ENCODE measurements at regions not wholly inside any gene's neighbourhood (a gene's known extent, or its start where the extent isn't known, plus 50 kb on each side); places are given as distances from the start of the nearest gene placed in this dataset.
"Not testable (repeated sequence)": the region's sequence is repeated elsewhere in the genome, so short reads cannot be mapped to it uniquely, and the experiment has no call there.

DNA sequence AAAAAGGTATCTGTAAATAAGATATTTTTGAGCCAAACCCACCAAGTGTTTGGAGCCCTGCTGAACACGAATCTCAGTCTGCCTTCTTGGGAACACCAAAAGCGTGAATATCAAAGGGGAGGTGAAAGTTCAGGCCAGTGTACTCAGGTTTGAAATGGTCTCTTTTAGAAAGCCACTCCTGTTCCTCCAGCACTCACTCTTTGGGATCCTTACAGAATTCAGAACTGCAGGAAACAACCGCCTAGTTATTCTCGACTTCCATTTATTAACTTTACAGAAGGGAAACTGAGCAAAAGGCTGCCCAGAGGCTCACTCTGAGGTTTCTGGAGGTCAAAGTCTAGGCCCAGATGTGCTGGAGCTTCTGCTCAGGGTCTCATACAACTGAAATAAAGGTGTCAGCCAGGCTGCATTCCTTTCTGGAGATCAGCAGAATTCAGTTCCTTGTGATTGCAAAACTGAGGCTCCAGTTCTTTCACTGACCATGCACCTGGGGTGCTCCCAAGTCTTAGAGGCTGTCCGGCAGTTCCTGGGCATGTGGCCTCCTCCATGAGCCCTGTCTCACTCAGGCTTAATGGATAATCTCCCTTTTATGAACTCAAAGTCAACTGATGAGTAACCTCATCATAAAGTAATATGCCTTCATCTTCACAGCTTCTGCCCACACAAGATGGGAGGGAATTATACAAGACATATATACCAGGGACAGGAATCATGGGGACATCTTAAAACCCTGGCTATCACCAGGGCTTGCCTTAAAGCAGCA lies 65.5 kb upstream of the TNFAIP3 start:
- Histone ChIP-seq H3K36me3 (ENCODE audit: control insufficient read depth, insufficient read depth, low read length) (no peaks in the 10 kb centered on the region), H3K9me3 (ENCODE audit: control insufficient read depth, insufficient read depth, low read length) (no peaks in the 10 kb centered on the region), H3K4me1 (ENCODE audit: control insufficient read depth, insufficient read depth, low read length) (no peaks in the 10 kb centered on the region), H3K27ac (ENCODE audit: low read length) (no peak overlapping the region), H3K27me3 (ENCODE audit: control insufficient read depth, insufficient read depth, low read length) (no peaks in the 10 kb centered on the region), H3K4me3 (ENCODE audit: low read length) (no peak overlapping the region)
- DNase-seq (ENCODE audit: low read depth, low spot score), result no peak
- no CpG with 5 or more reads among the region's 5 CpGs for WGBS (ENCODE audit: insufficient coverage, insufficient read length)

DNA sequence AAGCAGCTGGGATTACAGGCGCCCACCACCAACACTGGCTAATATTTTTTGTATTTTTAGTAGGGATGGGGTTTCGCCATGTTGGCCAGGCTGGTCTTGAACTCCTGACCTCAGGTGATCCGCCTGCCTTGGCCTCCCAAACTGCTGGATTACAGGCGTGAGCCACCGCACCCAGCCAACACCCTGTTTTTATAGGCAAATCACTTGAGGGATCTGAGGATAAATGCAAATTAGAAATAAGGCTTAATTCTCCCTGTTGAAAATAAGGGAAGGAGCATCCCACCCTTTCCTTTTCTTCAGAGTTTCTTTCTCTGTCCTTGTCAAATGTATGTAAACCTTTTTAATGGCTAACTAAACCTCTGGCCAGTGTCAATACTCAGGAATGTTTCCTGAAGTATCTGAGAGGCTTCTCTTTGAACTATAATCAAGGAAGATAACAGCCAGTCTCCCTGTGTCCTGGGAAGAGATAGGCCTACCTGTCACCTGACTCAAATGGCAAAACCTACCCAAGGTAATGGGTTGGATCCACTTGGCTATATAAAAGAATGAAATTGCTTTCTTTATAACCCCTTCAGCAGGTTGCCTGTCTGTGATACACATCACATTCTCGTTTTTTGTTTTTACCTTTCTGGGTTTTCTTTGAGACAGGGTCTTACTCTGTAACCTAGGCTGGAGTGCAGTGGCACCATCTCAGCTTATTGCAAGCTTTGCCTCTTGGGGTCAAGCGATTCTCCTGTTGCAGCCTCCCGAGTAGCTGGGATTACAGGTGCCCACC lies 64.5 kb upstream of the TNFAIP3 start:
- Histone ChIP-seq H3K27me3 (ENCODE audit: control insufficient read depth, insufficient read depth, low read length) (no peaks in the 10 kb centered on the region), H3K36me3 (ENCODE audit: control insufficient read depth, insufficient read depth, low read length) (no peaks in the 10 kb centered on the region), H3K27ac (ENCODE audit: low read length) (no peak overlapping the region), H3K4me3 (ENCODE audit: low read length) (no peak overlapping the region), H3K9me3 (ENCODE audit: control insufficient read depth, insufficient read depth, low read length) (no peaks in the 10 kb centered on the region), H3K4me1 (ENCODE audit: control insufficient read depth, insufficient read depth, low read length) (no peaks in the 10 kb centered on the region)
- no peak for DNase-seq (ENCODE audit: low read depth, low spot score)
- no CpG with 5 or more reads among the region's 8 CpGs for WGBS (ENCODE audit: insufficient coverage, insufficient read length)

DNA sequence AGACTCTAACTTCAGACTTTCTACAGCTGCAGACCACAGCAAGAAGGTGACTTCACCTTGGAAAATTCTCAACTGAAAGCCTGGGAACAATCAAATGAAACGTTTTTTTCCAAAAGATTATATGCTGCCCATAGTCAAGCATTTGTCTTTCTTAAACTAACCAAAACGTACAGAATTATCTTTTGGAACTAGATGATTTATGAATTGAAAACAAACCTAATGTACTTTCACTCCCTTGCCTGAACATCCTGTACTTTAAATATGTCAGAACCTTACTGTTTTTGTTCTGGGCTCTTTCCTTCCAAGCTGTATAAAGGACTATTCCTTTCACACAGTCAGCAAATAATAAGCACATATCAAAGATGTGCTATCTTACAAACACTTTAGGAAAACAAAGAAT lies 62.4 kb upstream of the TNFAIP3 start:
- H3K4me3 ChIP-seq (ENCODE audit: low read length), result no peak overlapping the region
- H3K27ac ChIP-seq (ENCODE audit: low read length), result no peak overlapping the region
- WGBS (ENCODE audit: insufficient coverage, insufficient read length), result no CpG with 5 or more reads among the region's 2 CpGs
- no peaks in the 10 kb centered on the region for H3K9me3 ChIP-seq (ENCODE audit: control insufficient read depth, insufficient read depth, low read length)
- H3K36me3 ChIP-seq (ENCODE audit: control insufficient read depth, insufficient read depth, low read length), result no peaks in the 10 kb centered on the region
- H3K4me1 ChIP-seq (ENCODE audit: control insufficient read depth, insufficient read depth, low read length), result peaks cover 2% of the 10 kb centered on the region; the same call in 1 of the 2 replicates
- no peaks in the 10 kb centered on the region for H3K27me3 ChIP-seq (ENCODE audit: control insufficient read depth, insufficient read depth, low read length)
- no peak for DNase-seq (ENCODE audit: low read depth, low spot score)

DNA sequence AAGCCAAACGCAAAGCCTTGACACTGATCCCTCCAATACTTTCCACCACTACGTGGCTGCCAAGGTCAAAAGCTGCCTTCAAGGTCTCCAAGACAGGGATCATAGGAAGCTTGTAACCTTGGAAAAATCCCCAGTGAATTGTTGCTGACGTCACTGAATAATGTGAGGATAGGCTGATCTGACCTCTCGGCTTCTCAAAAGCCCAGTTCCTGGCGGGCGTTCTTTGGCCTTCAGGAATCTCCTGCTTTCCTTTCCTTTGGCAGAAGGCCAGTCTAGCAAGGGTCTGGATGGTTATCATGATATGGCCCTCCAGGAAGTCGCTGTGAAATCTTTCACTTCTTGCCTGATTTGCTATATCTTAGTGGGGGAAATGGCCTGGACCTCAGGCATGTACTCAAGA lies 61.4 kb upstream of the TNFAIP3 start:
- Histone ChIP-seq H3K9me3 (ENCODE audit: control insufficient read depth, insufficient read depth, low read length) (no peaks in the 10 kb centered on the region), H3K4me1 (ENCODE audit: control insufficient read depth, insufficient read depth, low read length) (peaks cover 2% of the 10 kb centered on the region; the same call in 1 of the 2 replicates), H3K27me3 (ENCODE audit: control insufficient read depth, insufficient read depth, low read length) (no peaks in the 10 kb centered on the region), H3K4me3 (ENCODE audit: low read length) (no peak overlapping the region), H3K36me3 (ENCODE audit: control insufficient read depth, insufficient read depth, low read length) (no peaks in the 10 kb centered on the region), H3K27ac (ENCODE audit: low read length) (no peak overlapping the region)
- DNase-seq (ENCODE audit: low read depth, low spot score), result no peak
- no CpG with 5 or more reads among the region's 7 CpGs for WGBS (ENCODE audit: insufficient coverage, insufficient read length)

DNA sequence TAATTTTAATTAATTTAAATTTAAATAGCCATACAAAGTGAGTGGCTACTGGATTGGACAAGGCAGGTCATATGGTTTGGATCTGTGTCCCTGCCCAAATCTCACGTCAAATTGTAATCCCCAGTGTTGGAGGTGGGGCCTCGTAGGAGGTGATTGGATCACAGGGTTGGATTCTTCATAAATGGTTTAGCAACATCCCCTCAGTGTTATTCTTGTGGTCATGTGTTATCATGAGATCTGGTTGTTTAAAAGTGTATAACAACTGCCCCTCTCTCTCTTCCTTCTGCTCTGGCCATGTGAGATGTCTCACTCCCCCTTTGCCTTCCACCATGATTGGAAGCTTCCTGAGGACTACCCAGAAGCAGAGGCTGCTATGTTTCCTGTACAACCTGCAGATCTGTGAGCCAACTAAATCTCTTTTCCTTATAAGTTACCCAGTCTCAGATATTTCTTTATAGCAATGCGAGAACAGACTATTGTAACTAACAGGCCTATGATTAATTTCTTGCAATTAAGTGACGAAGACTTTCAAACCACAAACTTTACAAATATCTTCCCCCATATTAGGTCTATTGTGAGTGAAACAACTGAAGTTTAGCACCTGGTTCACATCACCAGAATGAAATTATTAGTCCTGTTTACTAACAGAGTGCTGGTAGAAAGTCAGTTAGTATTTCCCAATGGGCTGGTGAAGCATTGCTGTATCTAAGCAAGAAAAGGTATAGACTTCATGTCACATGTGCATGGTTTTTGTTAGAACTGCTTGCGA lies 60.0 kb upstream of the TNFAIP3 start:
- no peak overlapping the region for H3K4me3 ChIP-seq (ENCODE audit: low read length)
- no peak for DNase-seq (ENCODE audit: low read depth, low spot score)
- peaks cover 2% of the 10 kb centered on the region; the same call in 1 of the 2 replicates for H3K4me1 ChIP-seq (ENCODE audit: control insufficient read depth, insufficient read depth, low read length)
- H3K36me3 ChIP-seq (ENCODE audit: control insufficient read depth, insufficient read depth, low read length), result no peaks in the 10 kb centered on the region
- no peaks in the 10 kb centered on the region for H3K27me3 ChIP-seq (ENCODE audit: control insufficient read depth, insufficient read depth, low read length)
- H3K9me3 ChIP-seq (ENCODE audit: control insufficient read depth, insufficient read depth, low read length), result no peaks in the 10 kb centered on the region
- WGBS (ENCODE audit: insufficient coverage, insufficient read length), result no CpG with 5 or more reads among the region's 5 CpGs
- no peak overlapping the region for H3K27ac ChIP-seq (ENCODE audit: low read length)

DNA sequence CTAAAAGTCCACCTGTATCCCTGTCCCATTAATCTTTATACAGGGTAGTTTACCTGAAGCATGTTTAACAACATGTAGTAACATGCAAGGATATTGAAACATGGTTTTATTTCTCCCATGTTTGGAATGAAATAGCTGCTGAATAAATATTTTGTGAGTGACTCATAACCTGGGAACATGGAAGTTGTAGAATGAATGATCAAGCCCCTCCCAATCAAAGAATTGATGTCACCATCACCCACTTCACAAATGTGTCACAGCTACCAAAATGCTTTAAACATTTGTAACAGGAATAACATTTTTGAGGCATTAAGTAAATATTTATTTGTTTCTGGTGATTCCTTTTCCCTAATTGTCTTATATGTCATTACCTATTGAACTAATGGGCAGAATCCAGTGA lies 58.9 kb upstream of the TNFAIP3 start:
- Histone ChIP-seq H3K4me1 (ENCODE audit: control insufficient read depth, insufficient read depth, low read length) (peaks cover 2% of the 10 kb centered on the region; the same call in 1 of the 2 replicates), H3K4me3 (ENCODE audit: low read length) (no peak overlapping the region), H3K36me3 (ENCODE audit: control insufficient read depth, insufficient read depth, low read length) (no peaks in the 10 kb centered on the region), H3K9me3 (ENCODE audit: control insufficient read depth, insufficient read depth, low read length) (no peaks in the 10 kb centered on the region), H3K27ac (ENCODE audit: low read length) (no peak overlapping the region), H3K27me3 (ENCODE audit: control insufficient read depth, insufficient read depth, low read length) (no peaks in the 10 kb centered on the region)
- DNase-seq (ENCODE audit: low read depth, low spot score), result no peak

DNA sequence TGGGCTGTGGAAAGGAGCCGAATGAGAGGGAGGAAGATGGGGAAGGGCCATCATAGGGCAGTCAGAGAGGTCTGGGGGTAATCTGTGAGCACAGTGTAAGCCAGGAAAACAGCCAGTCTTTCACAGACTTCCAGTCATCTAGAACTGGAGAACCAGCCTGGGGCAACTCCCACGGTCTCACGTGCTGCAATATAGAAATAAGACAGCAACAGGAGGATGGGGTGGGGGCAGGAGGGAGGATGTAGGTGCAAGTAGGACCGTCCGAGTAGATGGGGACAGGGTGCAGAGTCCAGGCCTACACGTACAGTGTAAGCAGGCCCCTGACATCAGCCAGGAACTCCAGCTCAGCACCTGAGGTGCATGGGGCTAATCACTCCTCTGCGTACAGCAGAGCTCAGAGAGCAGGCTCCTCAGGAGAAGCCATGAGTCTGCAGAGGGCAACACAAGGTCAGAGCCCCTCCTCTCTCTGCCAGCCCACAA lies 58.2 kb upstream of the TNFAIP3 start:
- Histone ChIP-seq H3K27ac (ENCODE audit: low read length) (no peak overlapping the region), H3K4me3 (ENCODE audit: low read length) (no peak overlapping the region), H3K4me1 (ENCODE audit: control insufficient read depth, insufficient read depth, low read length) (peaks cover 2% of the 10 kb centered on the region; the same call in 1 of the 2 replicates), H3K9me3 (ENCODE audit: control insufficient read depth, insufficient read depth, low read length) (no peaks in the 10 kb centered on the region), H3K36me3 (ENCODE audit: control insufficient read depth, insufficient read depth, low read length) (no peaks in the 10 kb centered on the region), H3K27me3 (ENCODE audit: control insufficient read depth, insufficient read depth, low read length) (no peaks in the 10 kb centered on the region)
- no CpG with 5 or more reads among the region's 7 CpGs for WGBS (ENCODE audit: insufficient coverage, insufficient read length)
- DNase-seq (ENCODE audit: low read depth, low spot score), result no peak

DNA sequence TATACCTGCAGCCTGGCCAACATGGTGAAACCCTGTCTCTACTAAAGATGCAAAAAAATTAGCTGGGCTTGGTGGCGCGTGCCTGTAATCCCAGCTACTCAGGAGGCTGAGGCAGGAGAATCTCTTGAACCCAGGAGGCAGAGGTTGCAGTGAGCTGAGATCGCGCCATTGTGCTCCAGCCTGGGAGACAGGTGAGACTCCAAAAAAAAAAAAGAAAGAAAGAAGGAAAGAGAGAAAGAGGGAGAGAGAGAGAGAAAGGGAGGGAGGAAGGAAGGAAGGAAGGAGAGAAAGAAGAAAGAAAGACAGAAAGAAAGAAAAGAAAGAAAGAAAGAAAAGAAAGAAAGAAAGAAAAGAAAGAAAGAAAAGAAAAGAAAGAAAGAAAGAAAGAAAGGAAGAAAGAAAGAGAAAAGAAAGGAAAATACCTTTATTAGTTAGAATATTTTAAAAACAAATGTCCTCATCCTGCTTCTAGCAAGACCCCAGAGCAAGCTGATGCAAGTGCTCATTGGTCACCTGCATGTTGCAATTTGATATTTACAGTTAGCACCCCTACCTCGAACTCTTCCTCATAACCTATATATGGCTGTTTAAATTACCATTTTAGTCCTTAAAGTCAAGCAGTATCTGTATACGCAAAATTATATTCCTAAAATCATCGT lies 57.0 kb upstream of the TNFAIP3 start:
- H3K27me3 ChIP-seq (ENCODE audit: control insufficient read depth, insufficient read depth, low read length); H3K36me3 ChIP-seq (ENCODE audit: control insufficient read depth, insufficient read depth, low read length); H3K4me1 ChIP-seq (ENCODE audit: control insufficient read depth, insufficient read depth, low read length); DNase-seq (ENCODE audit: low read depth, low spot score); H3K27ac ChIP-seq (ENCODE audit: low read length); H3K9me3 ChIP-seq (ENCODE audit: control insufficient read depth, insufficient read depth, low read length); H3K4me3 ChIP-seq (ENCODE audit: low read length): not testable (repeated sequence)
- 100% methylated on average over 2 of the region's 7 CpGs for WGBS (ENCODE audit: insufficient coverage, insufficient read length)

DNA sequence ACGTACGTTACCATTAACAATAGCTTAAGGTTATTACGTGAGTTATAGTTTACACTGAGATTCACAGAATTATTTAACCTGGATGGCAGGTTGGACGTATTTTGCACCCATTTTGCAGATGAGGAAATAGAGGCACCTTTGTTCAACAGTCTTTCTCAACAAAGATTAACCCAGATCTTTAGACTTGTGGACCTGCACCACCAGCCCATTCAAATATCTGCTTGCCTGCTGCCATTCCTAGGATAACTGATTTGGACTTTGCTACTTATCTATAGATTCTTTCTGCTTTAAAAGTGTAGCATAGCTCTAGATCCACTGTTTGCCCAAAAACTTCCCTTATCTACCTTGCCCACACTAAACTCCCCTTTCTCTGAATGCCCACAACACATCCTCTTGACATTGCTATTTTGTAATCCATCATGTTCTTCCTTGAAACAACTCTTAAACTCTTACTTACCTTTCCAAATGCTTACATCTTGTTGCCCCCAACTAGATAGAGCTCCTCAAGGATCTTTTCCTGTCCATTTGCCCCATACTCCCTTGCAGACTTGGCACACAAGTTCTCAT lies 56.4 kb upstream of the TNFAIP3 start:
- Histone ChIP-seq H3K27me3 (ENCODE audit: control insufficient read depth, insufficient read depth, low read length) (no peaks in the 10 kb centered on the region), H3K27ac (ENCODE audit: low read length) (no peak overlapping the region), H3K4me3 (ENCODE audit: low read length) (no peak overlapping the region), H3K9me3 (ENCODE audit: control insufficient read depth, insufficient read depth, low read length) (no peaks in the 10 kb centered on the region), H3K4me1 (ENCODE audit: control insufficient read depth, insufficient read depth, low read length) (peaks cover 2% of the 10 kb centered on the region; the same call in 1 of the 2 replicates), H3K36me3 (ENCODE audit: control insufficient read depth, insufficient read depth, low read length) (no peaks in the 10 kb centered on the region)
- no peak for DNase-seq (ENCODE audit: low read depth, low spot score)
- 100% methylated on average over 2 of the region's 4 CpGs for WGBS (ENCODE audit: insufficient coverage, insufficient read length)

Data from iPS DF 6.9 (cell line).